GM21367 (cell line): ENCODE measurements at regions not wholly inside any gene's neighbourhood (a gene's known extent, or its start where the extent isn't known, plus 50 kb on each side); places are given as distances from the start of the nearest gene placed in this dataset.
"Not testable (repeated sequence)": the region's sequence is repeated elsewhere in the genome, so short reads cannot be mapped to it uniquely, and the experiment has no call there.

ENCODE experiments used
- ATAC-seq: cut with Tn5 transposase; IDR thresholded peaks from one replicate; pipeline ENCODE4 v1.9.1; 2021; ENCODE audit not compliant: unreplicated experiment

- no peak for ATAC-seq
Measured at GRCh38 chr9:38257626-38258215, 134.8 kb upstream of the ALDH1B1 start.

- ATAC-seq: no peak
Measured at GRCh38 chr9:38256461-38256860, 136.0 kb upstream of the ALDH1B1 start.

GRCh38 chr9:38255599-38255998, 136.9 kb upstream of the ALDH1B1 start:
- ATAC-seq: no peak

- no peak for ATAC-seq
Measured at GRCh38 chr9:38254756-38255155, 137.7 kb upstream of the ALDH1B1 start.

- ATAC-seq: no peak
Measured at GRCh38 chr9:38254151-38254550, 138.4 kb upstream of the ALDH1B1 start.

GRCh38 chr9:38253200-38253599, 139.3 kb upstream of the ALDH1B1 start:
- ATAC-seq: no peak

GRCh38 chr9:38251036-38251860, 141.3 kb upstream of the ALDH1B1 start:
- no peak for ATAC-seq

- ATAC-seq: no peak
Measured at GRCh38 chr9:38250279-38251035, 142.0 kb upstream of the ALDH1B1 start.

- no peak for ATAC-seq
Measured at GRCh38 chr9:38249587-38250210, 142.8 kb upstream of the ALDH1B1 start.

GRCh38 chr9:38249049-38249448, 143.5 kb upstream of the ALDH1B1 start:
- no peak for ATAC-seq

- no peak for ATAC-seq
Measured at GRCh38 chr9:38246833-38247232, 145.7 kb upstream of the ALDH1B1 start.

GRCh38 chr9:38244971-38245370, 147.5 kb upstream of the ALDH1B1 start:
- ATAC-seq: no peak

- no peak for ATAC-seq
Measured at GRCh38 chr9:38243993-38244392, 148.5 kb upstream of the ALDH1B1 start.

GRCh38 chr9:38242151-38242550, 150.4 kb upstream of the ALDH1B1 start:
- ATAC-seq: not testable (repeated sequence)

GRCh38 chr9:38240051-38240450, 152.5 kb upstream of the ALDH1B1 start:
- no peak for ATAC-seq

- ATAC-seq: no peak
Measured at GRCh38 chr9:38235244-38235643, 157.3 kb upstream of the ALDH1B1 start.

- ATAC-seq: no peak
Measured at GRCh38 chr9:38234479-38235170, 157.9 kb upstream of the ALDH1B1 start.

- no peak for ATAC-seq
Measured at GRCh38 chr9:38233796-38234355, 158.6 kb upstream of the ALDH1B1 start.

- ATAC-seq: no peak
Measured at GRCh38 chr9:38233343-38233742, 159.2 kb upstream of the ALDH1B1 start.

- ATAC-seq: no peak
Measured at GRCh38 chr9:38232895-38233294, 159.6 kb upstream of the ALDH1B1 start.
